RWPE1 (cell line): ENCODE measurements at regions not wholly inside any gene's neighbourhood (a gene's known extent, or its start where the extent isn't known, plus 50 kb on each side); places are given as distances from the start of the nearest gene placed in this dataset.

Experiments
- CTCF ChIA-PET: fragments of 350-600 bp; sonication (Branson Sonifier 250); formaldehyde crosslinking; extraction: SDS; loops from one replicate; lab custom pipeline; 2021; lab: Yijun Ruan, JAX
- POLR2A ChIA-PET: fragments of 400-600 bp; formaldehyde crosslinking; extraction: SDS; loops from one replicate; lab custom pipeline; 2020; ENCODE audit warnings: antibody characterized with exemption; ENCODE audit not compliant: low non-redundant PET; lab: Yijun Ruan, JAX
- DNase-seq: peaks from one replicate; pipeline ENCODE4 v3.0.0; 2012; ENCODE audit warnings: low spot score
- H3K27ac ChIP-seq: fragments of 450-650 bp; 2 replicates; pipeline ENCODE4 v1.5.1; 2017
- CTCF ChIP-seq: fragments of 450-650 bp; conservative IDR thresholded peaks from 2 replicates; pipeline ENCODE4 v1.5.1; 2017; ENCODE audit warnings: low read depth, mild to moderate bottlenecking

DNA sequence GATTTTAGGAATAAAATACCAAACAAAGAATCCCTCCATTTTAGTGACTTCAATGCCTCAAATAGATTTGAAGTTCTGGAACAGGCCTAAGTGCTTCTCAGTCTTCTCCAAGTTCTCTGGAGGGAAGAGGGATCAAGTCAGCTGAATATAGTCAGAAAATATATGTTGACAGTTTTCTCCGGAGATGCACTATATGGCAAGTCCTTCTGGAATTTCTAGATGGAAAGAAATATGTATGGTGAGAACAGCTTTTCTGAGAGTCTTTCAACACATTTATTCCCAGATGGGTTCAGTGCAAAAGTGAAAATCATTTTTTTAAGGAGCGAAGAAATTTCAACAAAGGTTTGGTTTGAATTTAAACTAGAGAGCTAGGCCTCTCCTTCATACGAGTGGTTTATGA, 317.4 kb upstream of the SLC30A5 start:
- no peak for TF ChIP-seq CTCF
- CTCF ChIA-PET: interaction anchor here (0.6 kb wide), 1 partner anchor 13 kb away, joined by 3 read pairs; no protein-coding TSS in a partner anchor
- POLR2A ChIA-PET: no interaction called here

DNA sequence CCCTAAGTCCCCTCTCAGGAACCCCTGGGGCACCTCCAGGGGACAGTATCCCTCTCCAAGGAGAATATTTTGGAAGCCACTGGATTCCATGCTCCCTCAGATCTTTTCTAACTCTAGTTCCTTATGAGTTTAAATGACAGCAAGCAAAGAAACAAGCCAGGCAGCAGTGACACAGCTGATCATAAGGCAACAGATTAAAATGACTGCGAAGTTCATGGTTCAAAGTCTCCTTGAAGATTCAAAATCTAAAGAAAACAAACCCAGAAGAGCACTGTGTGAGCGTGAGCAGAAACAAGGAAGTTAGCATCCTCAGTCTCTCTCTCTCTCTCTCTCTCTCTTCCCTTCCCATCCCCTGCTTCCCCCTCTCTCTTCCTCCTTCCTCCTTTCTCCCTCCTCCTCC, 316.7 kb upstream of the SLC30A5 start:
- ChIA-PET CTCF (interaction anchor here (0.6 kb wide), 1 partner anchor 14 kb away, joined by 3 read pairs; no protein-coding TSS in a partner anchor), POLR2A (no interaction called here)
- H3K27ac ChIP-seq: no peak overlapping the region
- TF ChIP-seq CTCF: no peak
- no peak for DNase-seq

More for the DNA sequence above, 317.4 kb upstream of the SLC30A5 start:
- H3K27ac ChIP-seq: no peak overlapping the region
- no peak for DNase-seq

GRCh38 chr5:68778484-68778883, 315.3 kb upstream of the SLC30A5 start:
- ChIA-PET CTCF (no interaction called here), POLR2A (no interaction called here)
- no peak for TF ChIP-seq CTCF
- DNase-seq: no peak
- no peak overlapping the region for H3K27ac ChIP-seq

GRCh38 chr5:68780299-68780955, 313.4 kb upstream of the SLC30A5 start:
- ChIA-PET POLR2A (no interaction called here), CTCF (no interaction called here)
- no peak for DNase-seq
- H3K27ac ChIP-seq: no peak overlapping the region
- no peak for TF ChIP-seq CTCF

DNA sequence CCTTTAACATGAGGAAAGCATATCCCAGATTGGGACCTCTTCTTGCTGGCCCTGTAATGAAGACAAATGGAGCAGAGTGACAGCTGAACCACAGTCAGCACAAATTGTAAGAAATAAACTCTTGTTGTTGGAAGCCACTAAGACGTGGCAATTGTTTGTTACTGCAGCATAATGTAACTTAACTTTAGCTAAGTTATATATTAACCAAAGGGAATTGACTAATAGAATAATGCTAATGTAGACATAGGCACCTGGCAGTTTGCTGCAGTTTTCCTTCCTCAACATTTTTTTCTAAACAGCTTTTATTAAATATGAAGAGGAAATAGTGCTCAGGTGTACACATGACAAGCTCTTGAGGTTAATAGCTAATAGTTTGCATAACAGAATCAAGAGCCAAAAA, 300.7 kb upstream of the SLC30A5 start:
- CTCF ChIA-PET: no interaction called here
- TF ChIP-seq CTCF: no peak
- DNase-seq: no peak
- H3K27ac ChIP-seq: no peak overlapping the region
- POLR2A ChIA-PET: no interaction called here

DNA sequence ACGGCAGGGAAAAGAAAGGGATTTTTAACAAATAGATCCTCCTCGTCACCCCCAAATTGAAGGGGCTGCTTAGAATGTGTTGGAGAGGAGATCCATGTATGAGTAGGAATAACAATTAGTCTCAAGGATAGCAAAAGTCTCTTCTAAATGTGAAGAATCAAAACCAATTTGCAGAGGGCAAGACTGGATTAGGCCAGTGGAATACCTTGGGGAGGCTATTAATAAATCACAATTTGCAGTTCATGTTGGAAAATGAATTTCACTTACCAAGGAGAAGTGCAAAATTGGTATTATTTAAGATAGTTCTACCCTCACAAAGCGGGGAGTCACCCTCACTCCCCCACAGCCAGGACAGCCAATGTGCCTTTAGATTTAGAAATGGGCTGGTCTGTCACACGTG, 299.8 kb upstream of the SLC30A5 start:
- DNase-seq: no peak
- ChIA-PET POLR2A (no interaction called here), CTCF (no interaction called here)
- no peak overlapping the region for H3K27ac ChIP-seq
- TF ChIP-seq CTCF: no peak
